GM12878 (cell line): ENCODE measurements at regions not wholly inside any gene's neighbourhood (a gene's known extent, or its start where the extent isn't known, plus 50 kb on each side); places are given as distances from the start of the nearest gene placed in this dataset.

Source experiments
- CHD2 ChIP-seq: IDR thresholded peaks from 2 replicates; pipeline ENCODE4 v1.6.1; 2011; ENCODE audit warnings: low read depth, low read length, improper control_type of control experiment, borderline replicate concordance
- CHD4 ChIP-seq: fragments of 200-600 bp; sonication (generic); IDR thresholded peaks from 2 replicates; pipeline ENCODE4 v1.6.1; 2016; ENCODE audit warnings: mild to moderate bottlenecking
- CTCF ChIP-seq, 3 experiments: IDR thresholded peaks in 2 of 3; conservative IDR thresholded peaks in 1 of 3; 2 replicates each; pipeline ENCODE4 v1.5.1; 2011; ENCODE audit warnings: low read depth in 3 of 3, low read length in 3 of 3, mild to moderate bottlenecking in 3 of 3, control low read depth in 2 of 3, moderate library complexity in 2 of 3, inconsistent platforms in 1 of 3, mixed read lengths in 1 of 3; ENCODE audit not compliant: control insufficient read depth in 2 of 3, insufficient read depth in 1 of 3; ENCODE audit errors: extremely low read depth in 1 of 3
- HDAC2 ChIP-seq: fragments of 200-600 bp; sonication (generic); IDR thresholded peaks from 2 replicates; pipeline ENCODE4 v1.6.1; 2017
- HSF1 ChIP-seq: fragments of 150-350 bp; IDR thresholded peaks from 2 replicates; pipeline ENCODE4 v1.6.1; 2014; ENCODE audit warnings: mild to moderate bottlenecking, low read depth, low read length
- RBBP5 ChIP-seq: fragments of 200-600 bp; sonication (generic); conservative IDR thresholded peaks from 2 replicates; pipeline ENCODE4 v1.6.1; 2016

DNA sequence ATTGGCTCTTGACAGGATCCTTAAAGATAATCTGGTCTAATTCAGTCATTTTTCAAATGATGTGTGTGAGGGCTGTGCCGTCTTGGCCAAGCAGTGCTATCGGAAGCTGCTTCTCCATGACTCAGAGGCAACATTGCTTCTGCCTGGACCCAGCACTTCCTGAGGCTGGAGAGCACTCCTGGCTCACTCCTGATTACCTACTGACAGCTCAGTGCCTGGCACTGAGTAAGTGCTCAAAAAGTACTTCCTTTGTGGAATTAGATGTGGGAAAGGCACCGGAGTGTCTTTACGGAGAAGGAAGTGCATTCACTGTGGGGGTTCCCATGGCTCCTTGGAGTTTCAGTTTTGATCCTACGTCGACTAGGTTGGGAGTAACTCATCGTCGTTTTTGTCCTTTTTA lies 86.9 kb upstream of the UBE3A start:
- TF ChIP-seq CHD2: no peak
- TF ChIP-seq CTCF (IDR thresholded peaks at IDR 0.05 in 2 of 3, conservative IDR thresholded peaks at IDR 0.05 in 1 of 3; ENCODE audit: control insufficient read depth in 2 of 3, extremely low read depth in 1 of 3, insufficient read depth in 1 of 3, low read depth in 3 of 3, low read length in 3 of 3): no peak
- TF ChIP-seq HSF1: no peak
- no peak for TF ChIP-seq RBBP5
- no peak for TF ChIP-seq HDAC2
- no peak for TF ChIP-seq CHD4
